GM12878 (cell line): ENCODE measurements at regions not wholly inside any gene's neighbourhood (a gene's known extent, or its start where the extent isn't known, plus 50 kb on each side); places are given as distances from the start of the nearest gene placed in this dataset.

ENCODE experiments used
- CTCF ChIP-seq, 3 experiments: IDR thresholded peaks in 2 of 3; conservative IDR thresholded peaks in 1 of 3; 2 replicates each; pipeline ENCODE4 v1.5.1; 2011; ENCODE audit warnings: low read depth in 3 of 3, low read length in 3 of 3, mild to moderate bottlenecking in 3 of 3, control low read depth in 2 of 3, moderate library complexity in 2 of 3, inconsistent platforms in 1 of 3, mixed read lengths in 1 of 3; ENCODE audit not compliant: control insufficient read depth in 2 of 3, insufficient read depth in 1 of 3; ENCODE audit errors: extremely low read depth in 1 of 3
- EP300 ChIP-seq, 2 experiments: fragments of 150-350 bp in 1 of 2; IDR thresholded peaks; 2 replicates each; pipeline ENCODE4 v1.6.1; 2011 to 2012; ENCODE audit warnings: low read depth in 2 of 2, low read length in 2 of 2, borderline replicate concordance in 1 of 2, improper control_type of control experiment in 1 of 2, inconsistent platforms in 1 of 2; ENCODE audit not compliant: control insufficient read depth in 1 of 2
- EZH2 ChIP-seq: IDR thresholded peaks from 2 replicates; pipeline ENCODE4 v1.6.1; 2012; ENCODE audit warnings: low read depth, mild to moderate bottlenecking, control low read depth, inconsistent platforms, low read length, borderline replicate concordance; ENCODE audit not compliant: control insufficient read depth
- SMAD1 ChIP-seq: fragments of 450-650 bp; IDR thresholded peaks from 2 replicates; pipeline ENCODE4 v1.6.1; 2018; ENCODE audit warnings: mild to moderate bottlenecking, low read depth; ENCODE audit not compliant: partially characterized antibody
- SMARCA5 ChIP-seq: fragments of 450-650 bp; IDR thresholded peaks from 2 replicates; pipeline ENCODE4 v1.6.1; 2017; ENCODE audit warnings: mild to moderate bottlenecking
- SPI1 ChIP-seq: IDR thresholded peaks from 2 replicates; pipeline ENCODE4 v1.6.1; 2011; ENCODE audit warnings: low read depth, mild to moderate bottlenecking, low read length, moderate library complexity, borderline replicate concordance; ENCODE audit not compliant: insufficient read depth
- YY1 ChIP-seq: IDR thresholded peaks from 2 replicates; pipeline ENCODE4 v1.6.1; 2011; ENCODE audit warnings: low read depth, mild to moderate bottlenecking, low read length
- ZNF207 ChIP-seq: fragments of 450-650 bp; IDR thresholded peaks from 2 replicates; pipeline ENCODE4 v1.6.1; 2014; ENCODE audit warnings: antibody characterized with exemption, mild to moderate bottlenecking, borderline replicate concordance

GRCh38 chr3:10760199-10760598, 55.8 kb upstream of the SLC6A11 start:
- no peak for TF ChIP-seq CTCF (IDR thresholded peaks at IDR 0.05 in 2 of 3, conservative IDR thresholded peaks at IDR 0.05 in 1 of 3; ENCODE audit: control insufficient read depth in 2 of 3, extremely low read depth in 1 of 3, insufficient read depth in 1 of 3, low read depth in 3 of 3, low read length in 3 of 3)
- TF ChIP-seq SMAD1 = no peak
- TF ChIP-seq SPI1 = no peak
- TF ChIP-seq EZH2 = no peak
- no peak for TF ChIP-seq YY1
- TF ChIP-seq ZNF207 = no peak
- TF ChIP-seq EP300 (IDR thresholded peaks at IDR 0.05; ENCODE audit: borderline replicate concordance in 1 of 2, control insufficient read depth in 1 of 2, low read depth in 2 of 2, low read length in 2 of 2) = no peak
- no peak for TF ChIP-seq SMARCA5
